NCI-H345 treated with DMSO at 0.1 percent for 48 hours (cell line): ENCODE measurements at regions not wholly inside any gene's neighbourhood (a gene's known extent, or its start where the extent isn't known, plus 50 kb on each side); places are given as distances from the start of the nearest gene placed in this dataset.
"Not testable (repeated sequence)": the region's sequence is repeated elsewhere in the genome, so short reads cannot be mapped to it uniquely, and the experiment has no call there.

Experiments used
- DNase-seq: peaks from one replicate; lab custom pipeline; 2025; ENCODE audit not compliant: unreplicated experiment; lab: John Stamatoyannopoulos, UW

GRCh38 chr11:98062714-98063113 is 958.0 kb upstream of the CNTN5 start:
- DNase-seq = no peak

- DNase-seq = no peak
Measured at GRCh38 chr11:98068251-98068650, 952.5 kb upstream of the CNTN5 start.

DNA sequence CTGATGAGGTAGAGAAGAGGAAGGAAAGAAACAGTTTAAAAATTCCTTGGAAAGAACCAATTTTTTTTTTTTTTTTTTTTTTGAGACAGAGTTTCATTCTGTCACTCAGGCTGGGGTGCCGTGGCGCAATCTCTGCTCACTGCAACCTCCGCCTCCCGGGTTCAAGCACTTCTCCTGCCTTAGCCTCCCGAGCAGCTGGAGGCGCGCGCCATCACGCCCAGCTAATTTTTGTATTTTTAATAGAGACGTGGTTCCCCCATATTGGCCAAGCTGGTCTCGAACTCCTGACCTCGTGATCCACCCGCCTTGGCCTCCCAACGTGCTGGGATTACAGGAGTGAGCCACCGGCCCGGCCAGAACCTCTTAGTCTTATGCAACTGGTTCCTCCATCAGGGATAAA is 951.6 kb upstream of the CNTN5 start:
- not testable (repeated sequence) for DNase-seq

DNA sequence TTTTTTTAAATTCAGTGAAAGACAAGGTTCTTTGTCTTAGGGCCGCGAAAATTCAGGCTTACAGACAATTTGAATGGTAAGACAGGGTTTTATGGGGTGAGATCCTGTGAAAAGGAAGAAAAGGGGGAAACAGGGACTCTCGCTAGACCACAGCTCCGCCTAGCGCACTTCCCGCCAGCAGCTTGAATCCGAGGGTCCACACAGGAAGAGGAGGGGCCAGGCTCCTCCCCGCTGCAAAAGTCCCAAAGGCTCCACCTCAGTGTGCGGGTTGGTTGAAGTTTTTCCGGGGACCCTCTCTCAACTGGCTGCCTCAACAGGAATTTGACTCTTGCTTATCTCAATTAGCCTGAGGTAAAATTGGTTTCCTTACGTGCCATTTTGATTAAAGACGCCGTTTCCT is 950.9 kb upstream of the CNTN5 start:
- no peak for DNase-seq

- no peak for DNase-seq
Measured at GRCh38 chr11:98090861-98091505, 929.8 kb upstream of the CNTN5 start.

DNA sequence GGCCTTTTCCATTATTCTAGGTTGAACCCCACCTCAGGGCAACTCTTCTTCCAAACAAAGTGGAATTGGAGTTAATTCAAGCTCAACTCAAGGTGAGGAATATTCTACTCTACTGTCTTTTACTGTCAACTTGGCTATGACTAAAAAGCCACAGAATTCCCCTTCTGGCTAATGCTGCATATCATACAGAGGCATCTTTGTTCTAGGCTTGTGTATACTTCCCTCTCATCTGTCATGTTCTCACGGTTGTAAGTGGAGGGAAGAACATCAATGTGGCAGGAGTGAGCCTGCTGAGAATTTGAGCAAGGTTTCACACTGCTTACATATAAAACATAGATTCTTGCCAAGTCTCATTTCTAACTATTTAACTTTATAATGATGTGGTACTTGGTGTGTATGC is 921.4 kb upstream of the CNTN5 start:
- no peak for DNase-seq

GRCh38 chr11:98100689-98101088 is 920.1 kb upstream of the CNTN5 start:
- DNase-seq = no peak

DNA sequence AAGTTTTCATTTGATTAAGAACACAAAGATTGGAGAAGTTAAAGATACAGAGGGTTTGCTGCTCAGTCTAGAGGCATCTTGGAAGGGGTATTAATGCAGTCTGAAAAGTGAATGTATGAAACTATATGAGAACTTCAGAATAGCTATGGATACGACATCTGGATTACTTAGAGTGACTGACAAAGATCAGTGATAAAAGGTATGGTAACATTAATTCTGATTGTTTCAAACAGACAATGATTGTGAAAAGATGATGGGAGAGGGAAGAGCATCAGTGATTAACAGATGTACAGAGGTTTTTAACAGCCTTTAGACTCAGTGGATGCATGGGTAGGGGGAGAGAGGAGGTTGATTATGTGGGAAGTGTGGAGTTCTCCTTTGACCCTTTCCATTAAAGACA is 919.4 kb upstream of the CNTN5 start:
- DNase-seq = no peak

DNA sequence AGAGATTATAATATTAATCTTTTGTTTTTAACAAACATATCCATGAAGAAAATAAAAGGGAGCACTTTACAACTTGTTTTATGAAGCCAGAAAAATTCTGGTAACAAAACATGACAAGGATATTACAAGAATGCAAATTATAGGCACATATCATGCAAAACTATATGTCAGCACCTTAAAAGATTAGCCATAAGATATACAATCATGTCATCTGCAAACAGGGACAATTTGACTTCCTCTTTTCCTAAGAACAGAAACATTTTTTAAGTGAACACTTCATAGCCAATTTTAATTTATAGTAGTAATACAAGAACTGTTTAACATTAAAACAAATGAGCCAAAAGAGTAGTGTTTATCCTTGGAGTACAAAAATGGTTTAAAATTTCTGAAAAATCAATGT is 916.5 kb upstream of the CNTN5 start:
- DNase-seq = no peak

DNA sequence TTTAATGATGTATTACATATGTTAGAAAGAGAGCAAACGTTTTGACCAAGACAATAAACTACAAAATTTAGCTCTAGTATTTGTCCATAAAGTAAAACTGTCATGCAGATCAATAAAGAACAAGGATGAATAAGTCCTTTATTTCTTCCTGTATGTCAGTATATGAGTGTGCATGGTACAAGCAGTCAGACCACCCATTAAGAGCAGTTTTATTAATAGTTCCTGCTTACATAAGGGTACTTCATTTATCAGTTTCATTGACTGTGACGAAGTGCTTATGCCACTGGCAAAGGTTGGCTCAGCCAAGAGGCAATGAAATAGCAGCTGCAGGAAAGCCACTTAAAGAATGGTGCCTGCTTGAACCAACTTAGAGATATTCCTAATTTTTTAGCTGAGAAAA is 913.0 kb upstream of the CNTN5 start:
- peak; percentile 42 for DNase-seq

DNA sequence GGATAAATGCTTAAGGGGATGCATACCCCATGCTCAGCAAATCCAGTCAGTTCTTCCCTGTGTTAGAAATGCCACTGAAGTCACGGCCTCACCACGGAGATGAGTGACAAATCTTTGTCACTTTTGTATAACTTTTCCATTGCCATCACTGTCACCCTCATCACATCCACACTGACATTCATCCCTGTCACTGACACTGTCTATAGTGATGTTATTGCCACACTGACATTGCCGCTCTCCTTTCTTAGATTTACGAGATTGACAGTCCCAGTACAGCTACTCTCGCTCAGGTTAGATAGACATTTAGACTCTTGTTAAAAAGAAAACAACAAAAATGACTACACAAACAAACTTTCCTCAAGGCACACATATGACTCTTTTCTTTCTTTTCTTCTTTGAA is 910.7 kb upstream of the CNTN5 start:
- no peak for DNase-seq

DNA sequence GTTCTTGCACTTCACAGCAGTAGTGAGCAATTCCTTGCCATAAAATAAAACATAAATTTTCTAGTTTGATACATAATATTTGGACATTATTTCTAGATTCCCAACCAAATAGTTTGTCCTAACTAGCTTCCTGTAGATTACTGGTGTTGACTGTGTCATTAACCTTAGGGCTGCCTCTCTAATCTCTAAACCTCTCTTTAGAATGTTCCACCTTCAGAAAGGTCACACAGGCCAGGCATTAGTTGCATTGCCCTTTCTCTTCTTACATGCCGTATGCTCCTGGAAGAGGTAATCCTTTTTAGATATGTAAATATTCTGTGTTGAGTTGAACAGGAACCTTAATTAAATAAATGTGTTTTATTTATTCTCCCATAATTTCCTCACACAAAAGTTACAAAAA is 904.9 kb upstream of the CNTN5 start:
- no peak for DNase-seq

DNA sequence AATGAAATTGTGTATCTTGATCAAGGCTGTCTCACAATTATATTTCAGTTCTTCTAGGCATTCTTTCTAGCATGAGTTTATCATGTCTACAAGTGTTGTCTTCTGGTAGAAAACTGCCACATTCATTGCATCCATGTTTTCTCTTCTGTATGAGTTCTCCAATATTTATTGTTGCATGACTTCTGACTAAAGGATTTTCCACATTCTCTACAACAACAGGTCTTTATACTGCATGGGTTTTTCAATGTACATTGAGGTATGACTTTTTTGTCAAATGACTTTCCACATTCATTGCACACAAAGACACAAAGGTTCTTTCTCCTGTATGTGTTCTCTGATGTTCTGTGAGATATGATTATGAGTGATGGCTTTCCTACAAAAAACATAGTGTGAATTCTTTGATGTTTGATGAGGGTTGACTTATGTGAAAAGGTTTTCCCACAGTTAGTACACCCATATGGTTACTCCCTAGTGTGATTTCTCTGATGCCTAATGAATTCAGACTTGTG is 890.6 kb upstream of the CNTN5 start:
- no peak for DNase-seq

GRCh38 chr11:98136357-98136756 is 884.4 kb upstream of the CNTN5 start:
- DNase-seq = no peak

DNA sequence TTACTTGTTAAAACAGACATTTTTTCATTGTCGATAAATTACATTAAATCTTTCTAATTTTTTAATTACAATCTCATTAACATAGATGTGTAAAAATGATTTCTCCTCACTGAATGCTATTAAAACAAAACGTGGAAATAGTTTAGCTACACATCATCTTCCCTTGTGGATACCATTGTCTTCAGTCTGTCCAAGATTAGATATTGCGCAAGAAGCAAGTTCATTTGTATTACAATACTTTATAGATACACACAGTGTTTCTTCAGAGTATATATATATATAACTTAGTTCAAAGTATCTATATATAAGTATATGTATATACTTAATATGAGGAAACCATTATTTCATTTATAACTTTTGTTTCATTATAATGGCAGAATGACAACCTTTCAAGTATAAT is 883.3 kb upstream of the CNTN5 start:
- DNase-seq = no peak

- no peak for DNase-seq
Measured at GRCh38 chr11:98143661-98144060, 877.1 kb upstream of the CNTN5 start.

DNA sequence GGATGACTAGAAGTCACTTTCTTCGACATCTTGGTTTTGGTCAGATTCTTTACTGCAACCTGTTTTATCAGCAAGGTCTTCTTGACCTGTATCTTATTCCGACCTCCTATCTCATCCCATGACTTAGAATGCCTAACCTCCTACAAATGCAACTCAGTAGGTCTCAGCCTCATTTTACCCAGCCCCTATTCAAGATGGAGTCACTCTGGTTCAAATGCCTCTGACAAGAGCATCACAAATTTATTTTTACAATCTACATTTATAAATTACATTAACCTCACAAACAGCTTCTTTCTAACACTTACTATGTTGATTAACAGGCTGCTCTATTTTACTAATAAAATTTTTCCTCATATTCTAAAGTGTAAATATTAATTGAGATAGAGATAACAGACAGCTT is 867.0 kb upstream of the CNTN5 start:
- no peak for DNase-seq

GRCh38 chr11:98155696-98156095 is 865.1 kb upstream of the CNTN5 start:
- DNase-seq = no peak

GRCh38 chr11:98177925-98178324 is 842.8 kb upstream of the CNTN5 start:
- no peak for DNase-seq

DNA sequence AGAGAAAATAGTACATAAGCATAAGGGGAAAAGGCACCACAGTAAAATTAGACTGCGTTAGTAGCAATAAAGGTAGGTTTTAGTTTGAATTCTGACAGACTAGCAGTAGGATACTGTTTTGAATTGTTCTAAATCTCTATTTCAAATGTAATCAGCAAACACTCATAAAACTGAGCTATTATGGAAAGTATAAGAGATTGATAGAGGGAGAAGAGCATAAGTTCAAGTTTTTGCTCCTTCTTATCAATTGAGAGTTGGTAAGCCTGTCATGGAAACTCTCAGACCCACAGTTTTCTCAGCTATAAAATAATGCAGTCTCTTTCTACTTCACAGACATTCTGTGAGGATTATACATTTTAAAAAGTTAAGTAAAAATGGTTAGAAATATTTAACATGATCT is 840.2 kb upstream of the CNTN5 start:
- DNase-seq = no peak

DNA sequence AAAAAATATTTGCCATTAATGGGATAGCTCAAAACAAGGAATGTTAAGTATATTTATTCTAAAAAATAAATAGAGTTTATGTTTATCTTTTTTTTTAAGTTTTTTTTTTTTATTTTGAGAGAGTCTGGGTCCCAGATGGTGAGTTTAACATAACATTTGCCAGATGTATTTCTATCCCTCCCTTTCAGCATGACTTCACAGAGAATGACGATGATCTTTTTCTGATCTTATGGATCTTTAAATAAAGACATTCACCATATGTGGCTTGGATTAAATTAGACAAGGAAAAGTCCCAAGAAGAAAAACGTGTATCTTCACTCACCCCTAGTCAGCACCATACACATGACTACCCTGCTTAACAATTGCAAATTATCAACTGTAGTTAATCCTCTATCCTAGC is 839.8 kb upstream of the CNTN5 start:
- DNase-seq = no peak

DNA sequence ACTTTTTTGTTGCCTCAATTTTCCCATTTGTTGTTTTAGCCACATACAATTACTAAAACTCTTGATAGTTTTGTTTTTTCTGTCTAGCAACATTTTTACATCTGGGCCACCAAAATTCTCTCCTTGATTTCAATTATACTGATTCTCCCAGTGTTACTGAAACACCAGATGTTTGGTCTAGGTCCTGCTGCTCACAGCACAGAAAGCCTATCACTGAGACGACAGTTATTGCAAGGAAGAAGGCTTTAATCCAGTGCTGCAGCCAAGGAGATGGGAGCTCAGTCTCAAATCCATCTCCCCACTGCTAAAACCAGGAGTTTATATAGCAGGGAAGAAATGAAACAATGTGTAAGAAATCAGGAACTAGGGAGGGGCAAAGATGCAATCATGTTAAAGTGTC is 837.7 kb upstream of the CNTN5 start:
- no peak for DNase-seq

- no peak for DNase-seq
Measured at GRCh38 chr11:98185245-98185644, 835.5 kb upstream of the CNTN5 start.
